ENCODE measurements at regions not wholly inside any gene's neighbourhood (a gene's known extent, or its start where the extent isn't known, plus 50 kb on each side); places are given as distances from the start of the nearest gene placed in this dataset.
"Not testable (repeated sequence)": the region's sequence is repeated elsewhere in the genome, so short reads cannot be mapped to it uniquely, and the experiment has no call there.

GRCh38 chr19:20371911-20372310 lies 193.7 kb downstream of the ZNF737 start:
- Histone ChIP-seq H3K4me1 (ENCODE audit: control insufficient read depth, insufficient read depth, low read length) (no peaks in the 10 kb centered on the region), H3K27me3 (ENCODE audit: control insufficient read depth, insufficient read depth, low read length) (no peaks in the 10 kb centered on the region), H3K9me3 (ENCODE audit: control insufficient read depth, insufficient read depth, low read depth, low read length) (no peaks in the 10 kb centered on the region), H3K4me3 (ENCODE audit: low read depth in 2 of 2, low read length in 2 of 2) (no peak overlapping the region), H3K36me3 (ENCODE audit: control insufficient read depth, insufficient read depth, low read length) (no peaks in the 10 kb centered on the region), H3K27ac (ENCODE audit: low read length) (no peak overlapping the region)
- intact Hi-C loops (cut with micrococcal nuclease; ENCODE audit: unreplicated experiment), result no loop called here
- POLR2A ChIA-PET, result no interaction called here
- no peak for ATAC-seq
- CTCF ChIA-PET, result no interaction called here
- no TSS peak for BruUV-seq (replicated peaks)
- DNase-seq (ENCODE audit: low read depth, low spot score), result no peak
- in situ Hi-C loops (cut with HindIII; ENCODE audit: low pct_unique_long_range_greater_than_20kb, low sequenced_read_pairs), result no loop called here
- no peak for TF ChIP-seq SIN3A (IDR thresholded peaks at IDR 0.05; ENCODE audit: borderline replicate concordance, insufficient read depth, low read depth, low read length)
- TF ChIP-seq TCF7L2 (IDR thresholded peaks at IDR 0.05; ENCODE audit: low read depth, low read length), result no peak
- TF ChIP-seq CTCF (IDR thresholded peaks at IDR 0.05), result no peak
- no peak for TF ChIP-seq POLR2AphosphoS5 (IDR thresholded peaks at IDR 0.05; ENCODE audit: low read depth, low read length)

- H3K4me3 ChIP-seq (ENCODE audit: low read depth in 2 of 2, low read length in 2 of 2); H3K27ac ChIP-seq (ENCODE audit: low read length); POLR2A ChIA-PET; H3K27me3 ChIP-seq (ENCODE audit: control insufficient read depth, insufficient read depth, low read length); DNase-seq (ENCODE audit: low read depth, low spot score); H3K9me3 ChIP-seq (ENCODE audit: control insufficient read depth, insufficient read depth, low read depth, low read length); H3K4me1 ChIP-seq (ENCODE audit: control insufficient read depth, insufficient read depth, low read length); CTCF ChIA-PET; in situ Hi-C loops (cut with HindIII; ENCODE audit: low pct_unique_long_range_greater_than_20kb, low sequenced_read_pairs); ATAC-seq; BruUV-seq (replicated peaks); intact Hi-C loops (cut with micrococcal nuclease; ENCODE audit: unreplicated experiment); H3K36me3 ChIP-seq (ENCODE audit: control insufficient read depth, insufficient read depth, low read length): not testable (repeated sequence)
These were observed 194.3 kb downstream of the ZNF737 start for GRCh38 chr19:20371304-20371703.

- TF ChIP-seq TCF7L2 (IDR thresholded peaks at IDR 0.05; ENCODE audit: low read depth, low read length), result no peak
- no peak for TF ChIP-seq CTCF (IDR thresholded peaks at IDR 0.05)
- no peak for TF ChIP-seq SIN3A (IDR thresholded peaks at IDR 0.05; ENCODE audit: borderline replicate concordance, insufficient read depth, low read depth, low read length)
- no peak for TF ChIP-seq POLR2AphosphoS5 (IDR thresholded peaks at IDR 0.05; ENCODE audit: low read depth, low read length)
- no peak for TF ChIP-seq REST (IDR thresholded peaks at IDR 0.05; ENCODE audit: insufficient read depth in 1 of 2, low read depth in 2 of 2, low read length in 1 of 2)
- DNase-seq (ENCODE audit: low read depth, low spot score), result no peak
- no TSS peak for BruUV-seq (replicated peaks)
- no peak for ATAC-seq
- Histone ChIP-seq H3K27ac (ENCODE audit: low read length) (no peak overlapping the region), H3K36me3 (ENCODE audit: control insufficient read depth, insufficient read depth, low read length) (no peaks in the 10 kb centered on the region), H3K9me3 (ENCODE audit: control insufficient read depth, insufficient read depth, low read depth, low read length) (no peaks in the 10 kb centered on the region), H3K4me3 (ENCODE audit: low read depth in 2 of 2, low read length in 2 of 2) (no peak overlapping the region), H3K4me1 (ENCODE audit: control insufficient read depth, insufficient read depth, low read length) (no peaks in the 10 kb centered on the region), H3K27me3 (ENCODE audit: control insufficient read depth, insufficient read depth, low read length) (no peaks in the 10 kb centered on the region)
- POLR2A ChIA-PET, result no interaction called here
- intact Hi-C loops (cut with micrococcal nuclease; ENCODE audit: unreplicated experiment), result no loop called here
- in situ Hi-C loops (cut with HindIII; ENCODE audit: low pct_unique_long_range_greater_than_20kb, low sequenced_read_pairs), result no loop called here
- CTCF ChIA-PET, result no interaction called here
These were observed 197.7 kb downstream of the ZNF737 start for GRCh38 chr19:20367811-20368294.
